Effector memory CD8-positive, alpha-beta T cell (primary cell): ENCODE measurements at regions not wholly inside any gene's neighbourhood (a gene's known extent, or its start where the extent isn't known, plus 50 kb on each side); places are given as distances from the start of the nearest gene placed in this dataset.
"Not testable (repeated sequence)": the region's sequence is repeated elsewhere in the genome, so short reads cannot be mapped to it uniquely, and the experiment has no call there.

ENCODE experiments used
- ATAC-seq: fragments of 150-1000 bp; cut with Tn5 transposase; replicated peaks from 2 replicates; pipeline ENCODE4 v1.10.0; 2021; ENCODE audit warnings: mild to moderate bottlenecking, moderate library complexity
- DNase-seq, 3 experiments: peaks; one replicate each; pipeline ENCODE4 v3.0.0; 2021
- H3K27ac Mint-ChIP-seq, 2 donors: one replicate each; pipeline ENCODE4 v1.8.0; 2022; ENCODE audit warnings: mild to moderate bottlenecking in 2 of 2, mixed read lengths in 2 of 2, moderate library complexity in 2 of 2
- H3K27me3 Mint-ChIP-seq, 2 donors: one replicate each; pipeline ENCODE4 v1.8.0; 2022; ENCODE audit warnings: mixed read lengths in 2 of 2
- H3K36me3 Mint-ChIP-seq: one replicate; pipeline ENCODE4 v1.8.0; 2022; ENCODE audit warnings: mild to moderate bottlenecking, moderate library complexity, mixed read lengths; ENCODE audit not compliant: insufficient read depth
- H3K4me1 Mint-ChIP-seq, 2 donors: one replicate each; pipeline ENCODE4 v1.8.0; 2022; ENCODE audit warnings: low read depth in 2 of 2, mixed read lengths in 2 of 2
- H3K4me3 Mint-ChIP-seq, 2 donors: one replicate each; pipeline ENCODE4 v1.8.0; 2022; ENCODE audit warnings: mild to moderate bottlenecking in 2 of 2, mixed read lengths in 2 of 2, moderate library complexity in 2 of 2
- H3K9me3 Mint-ChIP-seq, 2 donors: one replicate each; pipeline ENCODE4 v1.8.0; 2022; ENCODE audit warnings: mixed read lengths in 2 of 2

DNA sequence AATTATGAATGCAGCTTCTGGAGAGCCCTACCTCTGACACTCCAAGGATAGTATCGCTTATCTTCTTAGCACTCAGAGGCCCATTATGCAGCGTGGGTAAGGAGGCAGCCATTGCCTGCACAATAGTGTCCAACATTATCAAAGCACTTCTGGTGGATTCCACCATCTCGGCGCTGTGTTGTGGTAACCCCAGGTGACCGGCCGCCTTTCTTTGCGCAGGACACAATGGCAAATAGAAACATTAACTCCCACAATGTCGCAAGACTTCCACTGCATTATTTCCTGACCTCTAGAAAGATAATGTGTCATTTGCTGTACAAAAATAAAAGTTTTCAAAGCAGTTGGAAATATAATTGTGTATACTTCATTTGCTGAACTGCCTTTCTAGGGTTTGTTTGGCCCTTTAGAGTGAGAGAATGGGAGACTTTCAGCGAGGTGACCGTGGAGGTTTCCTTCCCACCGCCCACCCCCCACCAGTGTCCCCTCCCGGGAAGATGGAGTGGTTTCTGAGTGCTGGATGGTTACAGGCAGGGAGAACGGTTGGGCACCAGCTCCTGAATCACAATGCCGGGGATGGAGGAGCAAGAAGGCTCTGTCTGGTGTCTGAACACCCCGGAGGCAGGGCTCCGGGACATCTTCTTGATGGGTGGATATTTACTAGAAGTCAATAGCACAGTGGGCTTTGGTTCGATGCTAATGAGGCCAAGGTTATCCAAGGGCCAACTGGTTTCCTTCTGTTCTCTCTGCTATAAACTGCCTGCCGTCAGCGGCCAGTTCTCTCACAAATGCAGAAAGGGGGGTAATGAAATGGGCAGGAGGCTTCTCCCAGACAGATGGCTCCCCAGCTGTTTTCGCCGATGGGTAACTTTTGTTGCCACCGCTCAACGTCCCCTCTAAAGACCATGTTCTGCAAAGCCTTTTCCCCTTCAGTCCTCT is 215.4 kb upstream of the PROX1 start:
- Mint-ChIP-seq H3K9me3 (peaks cover 0 to 5% of the 10 kb centered on the region in 2 donors), H3K4me1 (no peaks in the 10 kb centered on the region), H3K27ac (no peak overlapping the region), H3K27me3 (no peaks in the 10 kb centered on the region), H3K4me3 (no peak overlapping the region), H3K36me3 (no peaks in the 10 kb centered on the region)
- ATAC-seq (no peak), DNase-seq (no peak)

DNA sequence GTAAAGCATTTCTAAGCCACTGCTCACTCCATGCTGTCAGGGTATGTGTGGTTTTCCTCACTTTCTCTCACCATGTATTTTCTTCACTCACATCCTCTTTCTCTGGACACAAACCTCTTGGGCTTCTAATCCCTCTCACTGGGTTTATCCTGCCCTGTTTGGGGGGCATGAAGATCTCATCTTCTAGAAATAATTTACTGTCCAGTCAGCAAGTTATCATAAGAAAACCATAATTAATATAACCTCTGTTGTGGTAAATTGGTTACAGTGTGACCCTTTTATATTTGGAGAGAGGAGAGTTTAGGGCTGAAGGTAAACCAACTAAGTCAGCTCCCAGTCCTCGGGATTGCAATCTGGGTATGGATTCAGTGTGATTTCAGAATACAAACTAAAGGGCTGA is 213.8 kb upstream of the PROX1 start:
- H3K36me3 Mint-ChIP-seq = no peaks in the 10 kb centered on the region
- no peaks in the 10 kb centered on the region for H3K27me3 Mint-ChIP-seq
- no peak overlapping the region for H3K27ac Mint-ChIP-seq
- H3K4me1 Mint-ChIP-seq = no peaks in the 10 kb centered on the region
- no peak overlapping the region for H3K4me3 Mint-ChIP-seq
- DNase-seq (no peak), ATAC-seq (no peak)
- H3K9me3 Mint-ChIP-seq = peaks cover 0 to 5% of the 10 kb centered on the region in 2 donors

DNA sequence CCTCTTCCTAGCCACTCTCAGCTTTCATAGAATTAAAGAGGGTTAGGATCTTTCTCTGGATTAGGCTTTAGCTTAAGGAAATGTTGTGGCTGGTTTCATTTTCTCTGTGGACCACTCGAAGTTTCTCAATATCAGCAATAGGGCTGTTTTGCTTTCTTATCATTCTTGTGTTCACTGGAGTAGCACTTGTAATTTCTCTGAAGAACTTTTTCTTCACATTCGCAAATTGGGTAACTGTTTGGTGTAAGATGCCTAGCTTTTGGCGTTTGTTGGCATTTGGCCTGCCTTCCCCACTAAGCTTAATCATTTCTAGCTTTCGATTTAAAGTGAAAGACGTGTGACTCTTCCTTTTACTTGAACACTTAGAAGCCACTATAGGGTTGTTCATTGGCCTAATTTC is 210.8 kb upstream of the PROX1 start:
- H3K4me3 Mint-ChIP-seq = no peak overlapping the region
- H3K27me3 Mint-ChIP-seq = peaks cover 0 to 10% of the 10 kb centered on the region in 2 donors
- no peak overlapping the region for H3K27ac Mint-ChIP-seq
- DNase-seq = no peak
- no peaks in the 10 kb centered on the region for H3K36me3 Mint-ChIP-seq
- no peak for ATAC-seq
- H3K9me3 Mint-ChIP-seq = peaks cover 0 to 6% of the 10 kb centered on the region in 2 donors
- H3K4me1 Mint-ChIP-seq = no peaks in the 10 kb centered on the region

DNA sequence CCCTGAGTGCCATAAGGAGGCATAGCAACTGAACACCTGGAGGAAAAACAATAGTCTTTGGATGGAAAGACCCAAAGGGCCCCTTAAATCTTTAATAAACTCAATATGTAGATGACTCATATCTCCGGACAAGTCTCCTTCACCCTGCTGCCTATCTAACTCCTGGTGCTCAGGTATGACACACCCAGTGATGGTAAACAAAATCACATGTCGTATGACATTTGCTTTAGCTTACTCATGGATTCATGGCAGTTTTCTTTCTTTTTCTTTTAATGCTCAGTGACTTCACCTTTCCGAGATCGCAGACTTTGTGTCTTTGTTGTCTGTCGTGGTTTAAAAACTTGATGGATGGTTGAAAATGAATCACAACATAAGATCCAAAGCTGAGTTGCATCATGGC is 208.5 kb upstream of the PROX1 start:
- Mint-ChIP-seq H3K4me3 (no peak overlapping the region), H3K9me3 (peaks cover 0 to 6% of the 10 kb centered on the region in 2 donors), H3K27me3 (peaks cover 0 to 10% of the 10 kb centered on the region in 2 donors), H3K27ac (no peak overlapping the region), H3K4me1 (no peaks in the 10 kb centered on the region), H3K36me3 (no peaks in the 10 kb centered on the region)
- no peak for DNase-seq
- ATAC-seq = no peak

DNA sequence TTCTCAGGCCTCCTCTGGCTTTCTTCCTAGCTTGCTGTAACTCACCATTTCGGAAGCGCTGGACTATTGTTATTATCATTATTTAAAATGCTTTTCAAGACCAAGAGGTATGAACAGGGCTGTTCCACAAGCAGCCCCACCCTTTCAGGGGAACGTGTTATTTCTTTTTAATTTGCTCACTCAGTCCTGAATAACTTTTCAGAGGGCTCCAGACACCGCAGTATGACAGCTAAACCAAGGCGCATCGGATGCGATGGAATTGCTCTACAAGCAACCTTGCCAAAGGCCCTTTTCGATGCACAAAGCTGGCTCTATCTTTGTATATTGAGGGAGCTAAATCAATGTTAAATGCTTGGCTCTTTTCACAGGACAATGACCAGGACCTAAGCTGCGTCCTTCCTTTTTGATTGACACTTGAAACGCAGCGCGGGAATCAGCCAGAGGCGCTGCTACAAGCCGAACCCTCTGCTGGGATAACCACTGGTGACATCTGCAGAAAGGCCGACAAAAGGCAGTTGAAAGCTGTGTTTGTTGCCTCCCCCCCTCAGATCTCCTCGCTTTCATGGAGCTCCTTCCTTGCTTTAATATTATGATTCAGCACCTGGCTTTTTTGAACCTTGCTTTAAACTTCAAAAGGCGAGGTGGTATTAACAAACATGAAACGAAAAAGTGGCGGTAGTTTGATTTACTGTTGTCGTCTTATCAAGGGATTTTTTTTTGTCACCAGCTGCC is 204.7 kb upstream of the PROX1 start:
- H3K4me3 Mint-ChIP-seq = no peak overlapping the region
- peaks cover 5 to 8% of the 10 kb centered on the region in 2 donors for H3K9me3 Mint-ChIP-seq
- H3K36me3 Mint-ChIP-seq = no peaks in the 10 kb centered on the region
- no peaks in the 10 kb centered on the region for H3K4me1 Mint-ChIP-seq
- peaks cover 0 to 10% of the 10 kb centered on the region in 2 donors for H3K27me3 Mint-ChIP-seq
- DNase-seq = no peak
- no peak overlapping the region for H3K27ac Mint-ChIP-seq
- no peak for ATAC-seq

DNA sequence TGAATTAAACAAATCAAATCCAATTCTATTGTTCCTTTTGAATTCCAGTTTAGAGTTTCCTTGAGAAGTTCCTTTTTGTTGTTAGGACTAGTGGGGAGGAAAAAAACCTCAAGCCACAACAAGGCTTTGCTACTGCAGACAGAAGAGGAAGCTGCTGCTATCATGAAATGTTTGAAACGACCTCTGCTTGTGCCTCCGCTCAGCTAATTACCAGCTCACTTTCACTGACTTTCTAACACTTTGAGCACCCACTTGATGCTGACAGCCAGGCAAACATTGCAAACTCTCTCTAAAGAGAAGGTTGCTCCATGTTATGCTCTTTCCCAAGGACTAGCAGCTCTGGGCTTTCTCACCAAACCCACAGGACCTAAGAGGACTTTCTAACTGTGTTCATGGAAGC is 203.9 kb upstream of the PROX1 start:
- no peaks in the 10 kb centered on the region for H3K4me1 Mint-ChIP-seq
- no peak for ATAC-seq
- H3K9me3 Mint-ChIP-seq = peaks cover 5 to 8% of the 10 kb centered on the region in 2 donors
- H3K4me3 Mint-ChIP-seq = no peak overlapping the region
- no peaks in the 10 kb centered on the region for H3K36me3 Mint-ChIP-seq
- H3K27me3 Mint-ChIP-seq = peaks cover 0 to 10% of the 10 kb centered on the region in 2 donors
- H3K27ac Mint-ChIP-seq = no peak overlapping the region
- DNase-seq = no peak

DNA sequence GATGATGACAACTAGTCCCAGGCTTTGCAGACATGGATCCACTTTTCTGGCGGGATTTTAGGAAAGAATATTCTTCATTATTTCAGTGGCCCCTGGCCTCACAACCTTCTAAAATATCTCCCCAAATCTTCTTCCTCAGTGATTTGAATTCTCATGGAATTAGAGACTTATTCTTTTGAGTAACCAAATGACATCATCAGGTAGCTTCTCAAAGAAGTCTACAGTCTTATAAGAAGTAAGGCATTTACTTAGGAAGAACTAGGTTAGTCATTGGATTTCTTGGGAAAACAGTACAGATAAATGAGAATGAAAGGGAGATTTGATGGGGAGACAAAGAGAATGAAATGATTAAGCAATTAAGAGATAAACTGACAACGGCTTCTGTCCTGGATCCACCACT is 201.1 kb upstream of the PROX1 start:
- H3K27me3 Mint-ChIP-seq = no peaks in the 10 kb centered on the region
- no peak for ATAC-seq
- no peak for DNase-seq
- no peaks in the 10 kb centered on the region for H3K4me1 Mint-ChIP-seq
- H3K9me3 Mint-ChIP-seq = peaks cover 2 to 5% of the 10 kb centered on the region in 2 donors
- no peak overlapping the region for H3K27ac Mint-ChIP-seq
- H3K36me3 Mint-ChIP-seq = no peaks in the 10 kb centered on the region
- no peak overlapping the region for H3K4me3 Mint-ChIP-seq

DNA sequence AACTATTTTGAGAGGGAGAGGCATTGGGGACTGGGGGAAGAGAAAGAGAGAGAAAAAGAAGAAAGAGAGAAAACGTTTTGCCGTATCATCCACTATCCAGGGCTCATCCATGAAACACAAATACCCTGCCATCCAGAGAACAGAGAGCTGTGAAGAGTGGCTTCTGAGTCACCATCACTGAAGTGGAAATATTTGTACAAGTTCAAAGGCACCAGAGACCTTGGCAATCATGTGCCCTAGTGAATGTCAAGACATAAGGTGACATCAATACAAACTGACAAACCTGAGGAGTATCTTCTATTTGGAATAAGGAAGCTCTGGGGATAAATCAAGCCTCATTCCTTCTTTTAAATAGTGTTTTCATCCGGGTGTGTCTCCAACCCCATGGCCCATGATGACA is 197.2 kb upstream of the PROX1 start:
- Mint-ChIP-seq H3K36me3 (no peaks in the 10 kb centered on the region), H3K9me3 (peaks cover 2 to 5% of the 10 kb centered on the region in 2 donors), H3K4me1 (no peaks in the 10 kb centered on the region), H3K27ac (no peak overlapping the region), H3K27me3 (no peaks in the 10 kb centered on the region), H3K4me3 (no peak overlapping the region)
- DNase-seq = no peak
- ATAC-seq = no peak

DNA sequence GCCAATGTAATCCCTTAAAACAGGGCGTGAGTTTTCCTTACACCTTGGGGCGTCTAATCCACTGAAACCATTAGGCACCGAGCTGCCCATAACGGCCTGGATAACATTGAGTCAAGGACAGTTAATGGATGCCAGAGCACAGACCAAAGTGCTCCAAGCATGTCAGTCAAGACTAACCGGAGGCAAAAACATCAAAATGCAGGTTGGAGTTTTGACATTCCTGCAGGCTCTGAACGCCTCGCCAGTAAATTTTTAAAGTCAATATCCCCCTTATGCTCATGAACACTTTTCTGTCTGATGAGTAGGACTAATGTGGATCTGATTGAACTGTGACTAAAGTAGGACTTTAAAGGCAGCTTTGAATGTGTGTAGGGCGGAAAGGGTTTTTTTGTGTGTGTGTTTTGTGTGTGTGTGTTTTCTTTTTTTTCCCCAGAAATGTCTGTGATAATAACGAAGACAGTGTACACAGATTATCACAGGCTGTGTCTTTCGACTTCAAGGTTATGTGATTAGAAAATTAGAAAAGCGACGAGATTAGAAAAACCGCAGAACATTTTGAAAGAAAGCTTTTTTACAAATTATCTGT is 194.2 kb upstream of the PROX1 start:
- H3K4me3 Mint-ChIP-seq = no peak overlapping the region
- ATAC-seq = no peak
- no peaks in the 10 kb centered on the region for H3K27me3 Mint-ChIP-seq

DNA sequence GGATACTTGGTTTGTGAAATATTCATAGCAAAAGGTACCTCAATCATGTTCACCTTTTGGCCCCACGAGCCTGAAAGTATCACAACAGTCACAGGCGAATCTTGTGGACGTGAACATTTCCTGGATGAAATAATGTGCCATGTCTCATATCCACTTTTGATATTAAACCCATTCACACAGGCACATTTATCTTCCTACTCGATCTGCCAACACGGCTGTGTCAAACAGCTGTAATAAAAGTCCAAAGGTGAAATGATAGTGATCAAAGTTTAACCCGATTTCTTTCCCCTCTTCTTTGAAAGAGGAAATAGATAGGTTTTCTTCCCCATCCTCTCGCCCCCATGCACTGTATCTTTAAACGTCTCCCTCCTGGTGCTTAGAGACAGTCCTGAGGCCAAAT is 191.2 kb upstream of the PROX1 start:
- Mint-ChIP-seq H3K27me3 (no peaks in the 10 kb centered on the region), H3K27ac (no peak overlapping the region), H3K9me3 (peaks cover 1 to 7% of the 10 kb centered on the region in 2 donors), H3K4me1 (no peaks in the 10 kb centered on the region), H3K36me3 (no peaks in the 10 kb centered on the region), H3K4me3 (no peak overlapping the region)
- ATAC-seq (no peak), DNase-seq (no peak)

More for the DNA sequence above, 194.2 kb upstream of the PROX1 start:
- Mint-ChIP-seq H3K27ac (no peak overlapping the region), H3K4me1 (no peaks in the 10 kb centered on the region), H3K36me3 (no peaks in the 10 kb centered on the region), H3K9me3 (peaks cover 1 to 7% of the 10 kb centered on the region in 2 donors)
- no peak for DNase-seq

DNA sequence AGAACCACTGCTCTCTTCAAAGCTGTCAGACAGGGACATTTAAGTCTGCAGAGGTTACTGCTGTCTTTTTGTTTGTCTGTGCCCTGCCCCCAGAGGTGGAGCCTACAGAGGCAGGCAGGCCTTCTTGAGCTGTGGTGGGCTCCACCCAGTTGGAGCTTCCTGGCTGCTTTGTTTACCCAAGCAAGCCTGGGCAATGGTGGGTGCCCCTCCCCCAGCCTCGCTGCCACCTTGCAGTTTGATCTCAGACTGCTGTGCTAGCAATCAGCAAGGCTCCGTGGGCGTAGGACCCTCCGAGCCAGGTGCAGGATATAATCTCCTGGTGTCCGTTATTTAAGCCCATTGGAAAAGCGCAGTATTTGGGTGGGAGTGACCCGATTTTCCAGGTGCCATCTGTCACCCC is 179.5 kb upstream of the PROX1 start:
- ATAC-seq, H3K36me3 Mint-ChIP-seq, H3K9me3 Mint-ChIP-seq, H3K4me1 Mint-ChIP-seq, DNase-seq, H3K27ac Mint-ChIP-seq, H3K27me3 Mint-ChIP-seq, H3K4me3 Mint-ChIP-seq: not testable (repeated sequence)

DNA sequence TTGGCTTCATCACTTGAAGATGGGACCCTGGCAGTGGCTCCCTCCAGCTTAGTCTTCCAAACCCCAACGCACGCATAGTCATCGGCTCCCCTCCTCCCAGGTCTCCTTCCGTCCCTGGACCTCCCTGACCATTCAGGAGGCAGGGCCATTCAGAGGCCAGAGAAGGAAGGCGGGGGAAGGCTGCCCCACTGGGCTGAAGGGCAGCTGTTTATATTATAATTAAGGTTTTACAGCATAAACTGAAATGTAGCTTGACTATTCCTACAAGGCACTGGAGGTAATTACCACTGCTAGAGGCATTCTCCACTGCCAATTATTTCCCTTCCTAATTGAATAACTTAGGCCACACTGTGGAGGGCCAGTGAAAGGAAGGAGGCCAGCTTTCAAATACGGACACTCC is 170.6 kb upstream of the PROX1 start:
- Mint-ChIP-seq H3K36me3 (no peaks in the 10 kb centered on the region), H3K4me1 (no peaks in the 10 kb centered on the region), H3K27ac (no peak overlapping the region), H3K27me3 (no peaks in the 10 kb centered on the region), H3K9me3 (no peaks in the 10 kb centered on the region), H3K4me3 (no peak overlapping the region)
- ATAC-seq = no peak
- no peak for DNase-seq

DNA sequence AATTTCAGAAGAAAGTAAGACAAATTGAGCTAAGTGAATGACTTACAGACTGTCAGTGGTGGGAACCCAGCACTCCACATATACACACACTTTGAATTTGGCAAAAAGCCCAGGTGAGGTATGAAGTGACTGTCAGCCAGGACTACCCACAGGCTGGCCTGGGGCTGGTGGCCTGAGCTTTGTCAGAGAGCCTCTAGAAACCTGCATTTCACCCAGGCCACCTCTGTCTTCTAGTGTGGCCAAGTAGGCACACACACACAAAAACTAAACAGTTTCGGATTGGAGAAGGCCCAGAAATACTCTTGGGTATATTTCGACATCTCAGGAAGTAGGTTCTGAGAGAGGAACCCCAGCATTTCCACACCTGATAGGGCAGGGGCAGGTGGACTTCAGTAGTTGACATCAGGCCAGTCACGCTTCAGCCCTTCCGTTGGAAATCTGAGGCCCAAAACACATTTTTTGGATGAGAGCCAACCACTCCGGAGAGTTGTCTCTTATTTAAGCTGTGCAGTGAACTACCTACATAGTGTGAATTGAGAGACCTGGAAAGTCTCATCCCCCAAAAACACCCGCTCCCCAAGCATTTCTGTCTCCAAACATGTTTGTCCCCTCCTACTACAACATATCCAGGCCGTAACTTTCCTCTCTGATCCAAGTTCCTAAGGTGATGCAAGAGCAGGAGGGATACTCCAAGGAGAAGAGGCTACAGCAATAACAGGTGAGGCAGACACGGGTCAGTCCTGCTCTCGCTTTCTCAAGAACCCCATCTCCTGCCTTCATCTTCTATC is 167.2 kb upstream of the PROX1 start:
- DNase-seq = no peak
- Mint-ChIP-seq H3K4me3 (no peak overlapping the region), H3K36me3 (no peaks in the 10 kb centered on the region), H3K27me3 (no peaks in the 10 kb centered on the region), H3K9me3 (no peaks in the 10 kb centered on the region), H3K27ac (no peak overlapping the region), H3K4me1 (no peaks in the 10 kb centered on the region)
- ATAC-seq = no peak
